OCI-LY7 (cell line): ENCODE measurements at regions not wholly inside any gene's neighbourhood (a gene's known extent, or its start where the extent isn't known, plus 50 kb on each side); places are given as distances from the start of the nearest gene placed in this dataset.

Source experiments
- BruUV-seq: library from RNA; stranded (reverse); fragments of 400-500 nt; replicated peaks from 2 replicates; lab custom pipeline; 2021; lab: Mats Ljungman, UMichigan
- CTCF ChIA-PET: fragments of 300-600 bp; sonication (Branson Sonifier 250); formaldehyde crosslinking; loops from one replicate; lab custom pipeline; 2022; ENCODE audit warnings: antibody characterized with exemption; ENCODE audit not compliant: unreplicated experiment; lab: Charles Lee
- POLR2A ChIA-PET: fragments of 300-600 bp; sonication (Branson Sonifier 250); formaldehyde crosslinking; loops from one replicate; lab custom pipeline; 2022; ENCODE audit warnings: antibody characterized with exemption; lab: Charles Lee
- DNase-seq: peaks from one replicate; pipeline ENCODE4 v3.0.0-alpha.2; 2015; ENCODE audit warnings: low spot score
- H2AFZ ChIP-seq: fragments of 200-600 bp; sonication (generic), shearing (Covaris generic); 2 replicates; pipeline ENCODE4 v1.6.1; 2014; ENCODE audit warnings: mild to moderate bottlenecking, antibody characterized with exemption, low read length, moderate library complexity
- H3K27ac ChIP-seq: fragments of 200-600 bp; sonication (generic); 2 replicates; pipeline ENCODE4 v1.5.1; 2014; ENCODE audit warnings: mixed run types, low read depth, mild to moderate bottlenecking, moderate library complexity, low read length, inconsistent platforms; ENCODE audit not compliant: poor library complexity, severe bottlenecking
- H3K36me3 ChIP-seq: fragments of 200-600 bp; sonication (generic); 2 replicates; pipeline ENCODE4 v1.6.1; 2014; ENCODE audit warnings: mild to moderate bottlenecking, antibody characterized with exemption, low read length, moderate library complexity, mixed read lengths; ENCODE audit not compliant: insufficient read depth
- H3K4me1 ChIP-seq: fragments of 200-600 bp; sonication (generic); 2 replicates; pipeline ENCODE4 v1.5.1; 2014; ENCODE audit warnings: mild to moderate bottlenecking, low read length; ENCODE audit not compliant: insufficient read depth, poor library complexity, severe bottlenecking
- H3K4me2 ChIP-seq: fragments of 200-600 bp; sonication (generic); 2 replicates; pipeline ENCODE4 v1.6.1; 2014; ENCODE audit warnings: mild to moderate bottlenecking, low read length
- H3K4me3 ChIP-seq: fragments of 200-600 bp; sonication (generic); 2 replicates; pipeline ENCODE4 v1.5.1; 2014; ENCODE audit warnings: mild to moderate bottlenecking, low read depth, low read length; ENCODE audit not compliant: poor library complexity, severe bottlenecking
- H3K79me2 ChIP-seq: fragments of 200-600 bp; sonication (generic); 2 replicates; pipeline ENCODE4 v1.6.1; 2016; ENCODE audit warnings: low read depth, mild to moderate bottlenecking, low read length, moderate library complexity, mixed read lengths; ENCODE audit not compliant: insufficient read depth
- H3K9me2 ChIP-seq: fragments of 200-600 bp; sonication (generic); 2 replicates; pipeline ENCODE4 v1.6.1; 2016; ENCODE audit warnings: mild to moderate bottlenecking, low read length, mixed read lengths; ENCODE audit not compliant: insufficient read depth
- H3K9me3 ChIP-seq: fragments of 200-600 bp; sonication (generic); 2 replicates; pipeline ENCODE4 v1.6.1; 2014; ENCODE audit warnings: mild to moderate bottlenecking, mixed run types, low read length, mixed read lengths
- H4K20me1 ChIP-seq: fragments of 200-600 bp; sonication (generic); 2 replicates; pipeline ENCODE4 v1.6.1; 2014; ENCODE audit warnings: mild to moderate bottlenecking, antibody characterized with exemption, low read length, moderate library complexity, mixed read lengths; ENCODE audit not compliant: insufficient read depth
- EZH2phosphoT487 ChIP-seq: fragments of 200-600 bp; sonication (generic); IDR thresholded peaks from 2 replicates; pipeline ENCODE4 v1.6.1; 2018; ENCODE audit warnings: low read depth, borderline replicate concordance, mild to moderate bottlenecking, mixed run types, antibody characterized with exemption, low read length, moderate library complexity, mixed read lengths
- intact Hi-C: fragments of 100-400 bp; cut with micrococcal nuclease; formaldehyde crosslinking; loops from one replicate; pipeline ENCODE4 v1.10.0; 2022; ENCODE audit not compliant: unreplicated experiment
- TF ChIP-seq, protein P1 (sequence below): fragments of 200-600 bp; sonication (generic); conservative IDR thresholded peaks from 2 replicates; pipeline ENCODE4 v1.5.1; 2014; ENCODE audit warnings: mild to moderate bottlenecking, antibody characterized with exemption, low read length, moderate library complexity, mixed read lengths

DNA sequence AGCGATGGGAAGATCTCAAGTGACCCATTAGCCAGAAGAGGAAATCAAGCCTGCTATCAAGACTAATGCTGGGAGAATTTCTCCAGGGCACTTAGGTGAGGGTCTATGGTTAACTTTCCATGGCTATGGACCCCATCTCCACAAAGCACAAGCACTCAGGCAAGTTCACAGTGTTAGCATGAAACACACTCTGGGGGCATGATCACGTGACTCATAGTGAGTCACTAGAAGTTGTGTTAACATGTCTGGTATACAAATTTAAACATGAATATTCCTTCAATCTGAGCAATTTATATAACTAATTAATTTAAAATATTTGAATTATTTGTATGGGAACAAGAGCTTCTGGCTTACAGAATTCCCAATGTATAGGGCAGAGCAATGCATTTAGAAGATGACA is 131.8 kb downstream of the FAM204A start:
- intact Hi-C loops: no loop called here
- TF ChIP-seq EZH2phosphoT487: no peak
- TF ChIP-seq, protein P1, sequence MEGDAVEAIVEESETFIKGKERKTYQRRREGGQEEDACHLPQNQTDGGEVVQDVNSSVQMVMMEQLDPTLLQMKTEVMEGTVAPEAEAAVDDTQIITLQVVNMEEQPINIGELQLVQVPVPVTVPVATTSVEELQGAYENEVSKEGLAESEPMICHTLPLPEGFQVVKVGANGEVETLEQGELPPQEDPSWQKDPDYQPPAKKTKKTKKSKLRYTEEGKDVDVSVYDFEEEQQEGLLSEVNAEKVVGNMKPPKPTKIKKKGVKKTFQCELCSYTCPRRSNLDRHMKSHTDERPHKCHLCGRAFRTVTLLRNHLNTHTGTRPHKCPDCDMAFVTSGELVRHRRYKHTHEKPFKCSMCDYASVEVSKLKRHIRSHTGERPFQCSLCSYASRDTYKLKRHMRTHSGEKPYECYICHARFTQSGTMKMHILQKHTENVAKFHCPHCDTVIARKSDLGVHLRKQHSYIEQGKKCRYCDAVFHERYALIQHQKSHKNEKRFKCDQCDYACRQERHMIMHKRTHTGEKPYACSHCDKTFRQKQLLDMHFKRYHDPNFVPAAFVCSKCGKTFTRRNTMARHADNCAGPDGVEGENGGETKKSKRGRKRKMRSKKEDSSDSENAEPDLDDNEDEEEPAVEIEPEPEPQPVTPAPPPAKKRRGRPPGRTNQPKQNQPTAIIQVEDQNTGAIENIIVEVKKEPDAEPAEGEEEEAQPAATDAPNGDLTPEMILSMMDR: no peak
- Histone ChIP-seq H3K27ac (no peak overlapping the region), H3K9me3 (no peaks in the 10 kb centered on the region), H3K4me1 (no peaks in the 10 kb centered on the region), H4K20me1 (no peaks in the 10 kb centered on the region), H3K4me2 (no peak overlapping the region), H3K79me2 (no peaks in the 10 kb centered on the region), H3K9me2 (no peaks in the 10 kb centered on the region), H2AFZ (no peak overlapping the region), H3K4me3 (no peak overlapping the region), H3K36me3 (no peaks in the 10 kb centered on the region)
- no TSS peak for BruUV-seq
- CTCF ChIA-PET: no interaction called here
- DNase-seq: no peak
- POLR2A ChIA-PET: no interaction called here

DNA sequence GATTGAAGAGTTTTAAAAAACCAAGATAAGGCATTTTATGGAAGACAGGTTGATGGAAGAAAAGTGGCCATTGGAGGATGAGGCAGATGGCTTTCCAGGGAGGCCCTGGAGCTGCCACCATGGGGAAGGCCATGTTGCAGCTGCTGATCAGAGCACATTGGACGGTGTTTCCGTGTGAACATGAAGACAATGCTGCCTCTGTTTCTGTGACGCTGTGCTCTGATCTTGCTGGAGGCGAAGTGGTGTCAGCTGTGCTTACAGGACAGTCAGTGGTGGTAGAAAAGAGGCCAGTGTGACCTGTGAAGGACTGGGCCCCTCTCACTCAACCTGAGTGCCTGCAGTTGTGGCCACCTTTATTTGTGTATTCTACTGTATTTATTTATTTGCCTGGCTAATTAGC is 132.9 kb downstream of the FAM204A start:
- no peak for TF ChIP-seq EZH2phosphoT487
- TF ChIP-seq, protein P1: no peak
- no peak overlapping the region for H3K4me2 ChIP-seq
- no peaks in the 10 kb centered on the region for H3K4me1 ChIP-seq
- ChIA-PET CTCF (no interaction called here), POLR2A (no interaction called here)
- H2AFZ ChIP-seq: no peak overlapping the region
- no peaks in the 10 kb centered on the region for H3K36me3 ChIP-seq
- no TSS peak for BruUV-seq
- no peaks in the 10 kb centered on the region for H3K9me3 ChIP-seq
- no peak overlapping the region for H3K4me3 ChIP-seq
- no peaks in the 10 kb centered on the region for H3K79me2 ChIP-seq
- intact Hi-C loops: no loop called here
- no peak for DNase-seq
- no peaks in the 10 kb centered on the region for H3K9me2 ChIP-seq
- no peaks in the 10 kb centered on the region for H4K20me1 ChIP-seq
- no peak overlapping the region for H3K27ac ChIP-seq

DNA sequence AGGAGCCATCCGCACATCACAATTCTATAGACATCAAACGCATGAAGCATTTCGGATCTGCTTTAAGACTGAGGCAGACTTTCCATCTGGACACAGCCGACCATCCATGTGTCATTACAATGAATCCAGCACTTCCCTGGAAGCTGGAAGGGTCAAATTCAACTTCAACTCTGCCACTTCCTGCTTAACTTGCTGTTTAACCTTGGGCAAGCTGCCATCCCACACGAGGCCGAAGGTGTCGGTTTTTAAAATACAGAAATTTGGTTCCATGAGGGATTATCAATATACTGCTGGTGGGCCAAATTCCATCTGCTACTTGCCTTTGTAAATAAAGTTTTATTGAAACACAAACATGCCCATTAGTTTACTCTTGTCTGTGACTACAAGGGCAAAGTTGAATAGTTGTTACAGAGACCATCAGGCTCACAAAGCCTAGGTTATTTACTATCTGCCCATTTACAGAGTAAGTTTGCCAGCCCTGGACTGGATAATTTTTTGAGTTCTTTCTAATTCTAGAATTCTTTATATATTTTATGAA is 134.6 kb downstream of the FAM204A start:
- intact Hi-C loops: no loop called here
- no peaks in the 10 kb centered on the region for H3K4me1 ChIP-seq
- BruUV-seq: no TSS peak
- no peak overlapping the region for H2AFZ ChIP-seq
- no peak overlapping the region for H3K27ac ChIP-seq
- H3K79me2 ChIP-seq: no peaks in the 10 kb centered on the region
- H3K4me2 ChIP-seq: no peak overlapping the region
- H3K36me3 ChIP-seq: no peaks in the 10 kb centered on the region
- H3K4me3 ChIP-seq: no peak overlapping the region
- DNase-seq: no peak
- no peaks in the 10 kb centered on the region for H4K20me1 ChIP-seq
- ChIA-PET CTCF (no interaction called here), POLR2A (no interaction called here)
- H3K9me3 ChIP-seq: no peaks in the 10 kb centered on the region
- no peak for TF ChIP-seq EZH2phosphoT487
- TF ChIP-seq, protein P1: no peak
- no peaks in the 10 kb centered on the region for H3K9me2 ChIP-seq
